Pulmonary artery endothelial cell (primary cell): ENCODE measurements at regions not wholly inside any gene's neighbourhood (a gene's known extent, or its start where the extent isn't known, plus 50 kb on each side); places are given as distances from the start of the nearest gene placed in this dataset.

Experiments used
- DNase-seq: peaks from one replicate; pipeline ENCODE4 v3.0.0-alpha.2; 2011; ENCODE audit warnings: low read depth, low spot score

DNA sequence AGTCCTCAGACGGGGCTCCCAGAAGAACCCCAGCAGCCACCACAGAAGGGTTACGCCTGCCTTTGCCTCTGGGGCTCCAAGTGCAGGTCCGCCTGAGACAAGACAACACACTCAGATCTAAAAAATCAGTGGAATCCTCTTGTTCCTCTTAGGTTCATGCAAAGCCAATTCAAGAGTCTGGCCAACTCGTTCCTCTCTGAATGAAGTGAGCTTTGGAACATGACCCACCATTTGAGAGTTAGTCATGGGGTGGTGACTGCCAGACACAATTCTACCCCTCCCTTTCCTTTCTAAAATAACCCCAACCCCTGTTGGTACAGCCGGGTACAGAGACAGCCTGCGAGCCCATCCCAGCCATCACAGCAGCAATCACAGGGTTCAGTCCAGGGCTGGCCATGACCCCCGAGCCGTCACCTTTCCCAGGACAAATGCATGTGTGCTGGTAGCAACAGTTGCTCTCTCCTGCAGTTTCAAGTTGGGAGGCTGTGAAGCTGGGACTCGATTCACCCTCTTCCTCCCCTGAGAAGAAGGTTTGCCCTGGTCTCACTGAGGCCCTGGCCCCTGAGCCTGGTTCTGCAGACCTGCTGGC is 183.1 kb upstream of the SH3BP4 start:
- no peak for DNase-seq

DNA sequence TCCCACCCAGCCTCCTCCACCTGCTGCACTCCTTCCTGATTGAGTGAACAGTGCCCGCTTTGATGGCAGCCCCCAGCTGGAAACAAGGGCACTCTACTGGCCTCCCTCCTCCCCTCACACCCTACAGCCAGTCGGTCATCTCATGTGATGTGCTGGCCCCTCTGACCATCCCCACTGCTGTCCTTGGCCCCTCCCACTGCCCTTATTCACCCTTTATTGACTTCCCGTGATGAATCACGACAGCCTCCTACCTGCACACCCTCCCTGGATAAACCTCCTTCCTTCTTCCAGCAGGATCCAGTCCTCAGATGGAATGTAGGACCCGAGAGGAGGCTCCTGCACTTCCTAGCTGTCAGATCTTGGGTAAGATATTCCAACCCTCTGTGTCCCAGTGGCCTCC is 186.5 kb upstream of the SH3BP4 start:
- DNase-seq = no peak

DNA sequence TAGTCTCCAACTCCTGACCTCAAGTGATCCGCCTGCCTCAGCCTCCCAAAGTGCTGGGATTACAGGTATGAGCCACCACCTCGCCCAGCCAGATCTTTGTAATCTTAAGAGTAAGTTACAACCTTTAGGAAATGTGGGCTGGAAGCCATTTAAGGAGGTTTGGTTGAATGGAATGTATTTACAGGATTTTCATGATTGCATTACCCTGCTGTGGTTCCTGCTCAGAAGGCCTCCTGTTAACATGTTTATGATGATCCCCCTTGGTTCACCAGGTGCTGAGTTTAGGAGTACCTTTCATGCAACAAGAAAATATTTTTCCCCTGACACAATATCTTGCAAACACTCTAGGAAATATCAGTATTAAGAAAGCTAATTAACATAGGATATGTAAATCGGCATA is 187.4 kb upstream of the SH3BP4 start:
- DNase-seq = no peak

DNA sequence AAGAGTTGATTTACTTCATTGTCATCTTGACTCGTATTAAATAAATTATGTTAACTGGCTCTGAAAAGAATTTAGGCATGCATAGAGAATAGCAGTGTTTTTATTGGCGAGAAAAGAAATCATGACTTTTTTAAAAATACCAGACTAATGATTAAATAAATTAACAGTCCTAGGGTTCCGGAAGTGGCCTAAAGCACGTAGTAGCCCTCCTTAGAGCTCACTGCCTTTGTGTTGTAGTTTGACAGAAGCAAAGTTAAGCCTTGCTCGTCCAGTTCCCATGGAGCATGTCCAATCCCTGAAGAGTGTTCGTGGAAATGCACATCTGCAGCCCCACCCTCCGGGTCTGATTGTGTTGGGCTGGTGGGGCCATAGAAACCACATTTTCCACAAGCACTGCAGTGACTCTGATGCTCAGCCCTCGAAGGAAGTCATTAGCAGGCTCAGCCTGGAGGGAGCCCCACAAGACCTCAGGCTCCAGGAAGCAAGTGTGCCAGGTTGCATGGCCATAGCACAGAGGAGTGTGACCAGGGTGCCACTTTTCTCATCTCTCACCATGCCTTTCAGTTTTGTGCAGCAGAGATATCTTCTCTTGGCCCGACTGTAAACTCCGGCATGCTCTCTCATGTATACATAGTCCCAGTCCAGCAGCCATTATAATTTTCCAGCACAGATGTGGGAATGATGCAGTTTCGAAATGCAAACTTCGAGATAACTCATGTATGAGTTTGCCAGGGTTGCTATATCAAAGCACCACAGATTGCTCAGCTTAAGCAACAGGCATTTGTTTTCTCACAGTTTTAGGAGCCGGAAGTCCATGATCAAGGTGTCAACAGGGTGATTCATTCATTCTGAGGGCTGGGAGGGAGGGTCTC is 188.6 kb upstream of the SH3BP4 start:
- DNase-seq = no peak

DNA sequence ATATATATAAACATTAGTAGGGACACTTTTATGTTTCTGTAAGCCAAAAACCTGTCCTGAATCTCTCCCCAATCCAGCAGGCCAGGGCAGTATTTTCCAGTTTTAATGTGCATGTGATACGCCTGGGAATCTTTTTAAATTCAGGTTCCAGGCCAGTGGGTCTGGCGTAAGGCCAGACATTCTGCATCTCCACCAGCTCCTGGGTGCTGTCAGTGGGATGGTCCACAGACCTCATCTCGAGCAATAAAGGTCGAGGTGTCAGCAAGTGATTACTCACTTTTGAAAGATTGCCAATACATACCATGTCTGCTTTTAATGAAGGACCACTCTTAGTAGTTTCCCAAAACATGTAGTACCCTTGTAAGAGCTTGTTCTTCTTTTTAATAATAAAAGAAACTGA is 189.9 kb upstream of the SH3BP4 start:
- DNase-seq = no peak

DNA sequence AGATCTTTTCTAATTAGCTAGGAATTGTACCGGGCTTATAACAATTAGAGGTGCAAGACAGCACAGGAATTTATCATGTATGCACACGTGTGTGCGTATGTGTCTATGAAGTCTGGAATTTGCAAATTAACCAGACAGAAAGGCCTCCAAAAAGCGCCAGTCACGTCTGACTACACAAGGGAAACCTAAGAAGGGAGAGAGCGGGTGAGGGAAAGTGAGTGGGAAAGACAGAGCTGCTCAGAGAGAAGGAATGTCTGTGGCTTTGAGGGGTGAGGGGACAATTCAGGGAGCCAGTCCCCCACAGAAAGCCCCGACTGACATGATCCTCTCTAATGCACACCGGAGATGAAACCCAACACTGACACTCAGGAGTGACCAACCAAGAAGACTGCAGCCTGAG is 197.7 kb upstream of the SH3BP4 start:
- DNase-seq = no peak

DNA sequence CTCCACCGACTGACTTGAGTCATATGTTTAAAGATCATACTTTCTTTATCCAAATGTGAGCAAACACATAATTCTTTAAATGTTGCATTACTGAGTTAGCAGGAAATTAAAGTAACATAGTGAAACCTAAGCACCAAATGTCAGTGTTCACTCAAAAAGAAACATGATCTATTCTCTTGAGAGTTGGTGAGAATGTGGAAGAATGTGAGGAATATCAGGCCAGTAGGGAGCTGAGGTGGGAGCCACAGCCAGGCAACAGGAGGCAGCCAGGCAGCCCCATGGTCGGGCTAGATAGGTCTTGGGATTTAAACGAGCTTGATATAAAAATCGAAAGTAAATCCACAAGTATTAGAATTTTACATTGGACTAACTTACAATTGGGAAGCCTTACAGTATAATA is 198.1 kb upstream of the SH3BP4 start:
- no peak for DNase-seq

DNA sequence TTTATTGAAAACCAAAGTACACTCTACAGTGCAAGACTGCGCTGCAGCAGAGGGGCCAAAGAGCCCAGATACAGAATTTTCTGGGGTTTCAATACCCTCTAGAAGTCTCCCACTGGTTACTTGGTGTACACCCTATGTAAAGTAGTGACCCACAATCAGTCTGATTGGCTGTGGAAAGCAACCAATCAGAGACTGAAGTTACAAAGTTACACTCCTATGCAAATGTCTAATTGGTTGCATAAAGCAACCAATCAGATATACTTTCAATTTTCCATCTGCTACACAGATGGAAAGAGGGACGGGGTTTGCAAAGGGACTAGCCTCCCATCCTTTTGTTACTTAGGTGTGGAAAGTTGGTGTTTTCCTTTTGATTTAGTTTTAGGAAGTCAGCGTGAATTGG is 198.9 kb upstream of the SH3BP4 start:
- DNase-seq = no peak

DNA sequence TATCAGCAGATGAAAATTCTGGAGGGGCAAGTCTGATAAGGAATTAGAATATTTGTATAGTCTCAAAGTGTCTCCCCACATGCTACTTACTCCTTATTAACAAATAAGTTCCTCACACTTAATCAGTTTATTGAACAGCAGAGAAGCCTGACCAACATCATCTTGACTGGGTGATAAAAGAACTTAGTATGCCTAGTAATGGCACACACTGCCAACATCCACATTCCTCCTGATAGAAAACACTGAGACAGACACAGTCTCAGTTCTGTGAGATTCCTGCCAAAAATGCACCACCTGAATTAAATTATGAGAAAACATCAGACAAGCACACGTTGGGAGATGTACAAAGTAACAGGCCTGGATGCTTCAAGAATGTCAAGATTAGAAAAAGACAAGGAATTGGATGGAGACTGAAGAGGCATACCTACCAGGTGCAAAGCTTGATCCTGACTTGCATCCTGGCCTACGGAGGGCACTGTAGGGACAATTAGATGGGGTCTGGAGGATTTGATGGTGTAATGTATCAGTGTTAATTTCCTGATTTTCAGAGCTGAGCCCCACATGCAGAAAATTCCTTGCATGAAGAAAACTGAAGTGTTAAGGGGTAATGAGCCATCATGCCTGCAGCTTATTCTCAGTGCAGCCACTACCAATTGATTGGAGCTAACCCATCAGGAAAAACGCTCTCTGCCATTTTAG is 200.4 kb upstream of the SH3BP4 start:
- DNase-seq = no peak

DNA sequence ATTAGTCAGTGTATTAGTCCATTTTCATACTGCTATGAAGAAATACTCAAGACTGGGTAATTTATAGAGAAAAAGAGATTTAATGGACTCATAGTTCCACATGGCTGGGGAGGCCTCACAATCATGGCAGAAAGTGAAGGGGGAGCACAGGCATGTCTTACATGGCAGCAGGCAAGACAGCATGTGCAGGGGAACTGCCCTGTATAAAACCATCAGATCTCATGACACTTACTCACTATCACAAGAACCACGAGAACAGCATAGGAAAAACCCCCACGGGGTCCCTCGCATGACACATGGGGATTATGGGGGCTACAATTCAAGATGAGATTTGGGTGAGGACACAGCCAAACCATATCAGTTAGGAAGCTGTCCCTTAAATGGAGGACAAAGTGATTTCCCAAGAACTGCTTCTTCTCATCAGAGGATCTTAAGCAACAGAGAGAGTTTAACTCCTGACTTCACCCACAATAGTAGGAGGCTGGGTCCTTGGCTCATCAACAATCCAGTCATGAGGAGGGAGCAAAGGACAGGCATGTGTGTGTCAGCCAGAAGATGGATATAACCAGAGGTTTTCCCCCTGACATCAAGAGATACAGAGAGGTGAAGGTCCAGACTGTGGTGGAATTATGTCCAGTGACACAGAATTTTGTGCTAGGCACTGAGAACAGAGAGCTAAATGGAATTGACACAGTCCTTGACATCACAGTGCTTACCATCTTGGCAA is 203.8 kb upstream of the SH3BP4 start:
- no peak for DNase-seq

DNA sequence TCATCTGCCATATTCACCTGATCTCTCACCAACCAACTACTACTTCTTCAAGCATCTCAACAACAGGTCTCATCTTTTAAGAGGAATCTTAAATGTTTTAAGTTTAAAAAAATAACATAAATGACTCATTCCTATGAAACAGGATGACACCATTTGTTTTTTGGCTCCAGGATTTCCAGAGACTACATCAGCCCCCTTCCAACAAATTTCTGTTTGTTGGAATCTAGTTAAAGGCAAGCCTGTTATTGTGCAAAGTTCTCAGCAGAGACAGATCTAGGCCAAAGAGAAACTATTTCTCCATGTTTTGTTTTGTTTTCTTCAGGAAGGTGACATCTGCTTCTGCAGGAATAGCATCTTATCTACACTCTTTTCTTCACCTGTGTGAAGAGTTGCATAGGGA is 204.8 kb upstream of the SH3BP4 start:
- DNase-seq = no peak

DNA sequence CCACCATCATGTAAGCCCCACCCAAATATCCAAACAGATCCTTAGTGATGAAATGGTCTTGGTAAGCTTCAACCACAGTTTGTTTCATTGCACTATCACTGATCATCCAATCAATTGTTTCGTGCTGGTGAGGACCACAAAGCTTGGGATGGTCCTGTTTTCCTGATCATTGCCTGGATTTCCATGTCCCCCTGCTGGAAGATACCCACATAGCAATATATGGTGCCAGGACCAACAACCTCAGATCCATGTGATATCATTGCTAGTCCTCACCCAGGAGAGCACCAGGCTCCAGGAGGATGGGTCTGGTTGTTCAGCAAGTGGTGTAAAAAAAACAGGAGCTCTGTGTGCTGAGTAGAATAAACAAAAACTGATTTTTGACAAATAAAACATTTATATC is 206.5 kb upstream of the SH3BP4 start:
- DNase-seq = no peak

DNA sequence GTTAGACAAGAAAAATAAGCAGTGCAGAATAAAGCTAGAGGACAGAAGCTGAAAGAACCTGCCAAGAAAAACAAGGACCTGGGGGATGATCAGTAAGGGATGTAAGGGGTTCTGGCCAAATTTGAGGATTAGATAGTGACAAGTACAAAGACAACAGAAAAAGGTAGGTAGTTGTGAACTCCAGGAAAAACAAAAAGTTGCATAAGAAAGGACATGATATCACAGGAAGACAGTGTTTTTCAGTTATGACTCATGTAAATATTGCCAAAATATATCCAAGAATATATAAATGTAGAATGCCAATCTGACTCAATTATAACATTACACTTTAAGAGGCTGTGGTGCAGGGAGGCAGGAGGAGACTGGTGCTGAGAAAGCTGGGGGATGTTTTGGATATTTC is 209.8 kb upstream of the SH3BP4 start:
- DNase-seq = no peak

DNA sequence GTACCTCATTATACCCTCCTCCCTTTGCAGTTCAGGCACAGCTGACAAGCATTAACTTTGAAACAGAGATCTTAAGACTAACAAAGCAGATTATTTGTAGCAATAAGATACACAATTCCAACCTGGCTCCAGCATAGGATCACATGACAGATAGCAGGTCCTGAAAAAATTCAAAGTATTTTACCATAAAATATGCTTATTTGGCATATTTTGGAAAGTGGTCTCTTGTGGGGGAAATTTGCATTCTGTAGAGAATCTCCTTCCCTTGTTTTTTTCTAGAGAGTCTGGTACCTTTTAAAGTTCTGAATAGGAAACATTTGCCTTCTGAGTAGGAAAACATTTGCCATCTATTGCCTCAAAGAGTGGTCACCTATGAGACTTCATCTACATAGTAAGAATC is 212.8 kb upstream of the SH3BP4 start:
- DNase-seq = no peak

DNA sequence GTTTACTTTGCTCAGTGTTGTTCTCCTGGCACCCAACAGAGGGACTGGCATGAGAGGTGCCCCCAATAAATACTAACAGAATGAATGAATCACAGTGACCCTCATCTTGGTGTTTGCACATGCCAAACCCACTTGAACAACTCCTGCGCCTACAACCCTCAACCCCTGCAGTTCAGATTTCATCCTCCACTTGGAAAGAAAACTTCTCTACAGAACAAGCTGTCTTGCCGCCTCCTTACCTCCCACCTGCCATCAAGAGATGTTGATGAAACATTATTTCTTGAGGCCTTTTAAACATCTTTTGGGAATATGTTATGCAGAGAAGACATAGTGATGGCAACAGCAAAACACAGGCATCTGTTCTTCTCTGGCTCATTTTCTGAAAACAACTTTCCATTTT is 216.0 kb upstream of the SH3BP4 start:
- DNase-seq = no peak

DNA sequence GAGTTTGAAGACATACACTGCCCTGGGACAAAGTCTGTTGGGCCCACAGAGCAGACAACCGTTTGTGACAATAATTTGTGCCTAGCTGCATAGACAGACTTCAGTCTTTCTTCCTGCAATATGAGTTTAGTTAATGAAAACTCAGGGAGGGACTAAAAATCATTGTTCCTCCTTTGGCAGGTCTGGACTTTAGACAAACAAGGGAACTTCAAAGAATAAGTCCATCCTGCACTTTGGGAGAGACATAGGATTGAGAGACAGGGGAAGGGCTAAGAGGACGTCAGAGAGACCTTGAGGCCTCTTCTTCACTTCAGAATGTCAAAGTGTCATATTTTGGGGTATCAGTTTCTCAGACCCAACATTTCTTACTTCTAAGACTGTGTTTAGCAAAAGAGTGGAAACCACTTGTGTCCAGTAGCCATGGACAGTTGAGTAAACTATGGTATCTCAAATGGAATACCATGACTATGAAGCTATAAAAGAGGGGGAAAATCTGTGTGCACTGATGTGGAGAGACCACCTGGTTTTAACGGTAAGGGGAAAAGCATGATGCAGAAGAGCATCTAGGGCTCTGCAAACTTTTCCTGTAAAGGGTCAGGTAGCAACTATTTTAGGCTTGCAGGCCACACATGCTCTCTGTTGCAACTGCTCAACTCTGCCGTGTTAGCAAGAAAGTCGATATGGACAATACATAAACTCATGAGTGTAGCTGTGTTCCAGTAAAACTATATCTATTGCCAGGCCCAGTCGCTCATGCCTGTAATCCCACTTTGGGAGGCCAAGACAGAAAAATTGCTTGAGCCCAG is 217.8 kb upstream of the SH3BP4 start:
- DNase-seq = no peak

DNA sequence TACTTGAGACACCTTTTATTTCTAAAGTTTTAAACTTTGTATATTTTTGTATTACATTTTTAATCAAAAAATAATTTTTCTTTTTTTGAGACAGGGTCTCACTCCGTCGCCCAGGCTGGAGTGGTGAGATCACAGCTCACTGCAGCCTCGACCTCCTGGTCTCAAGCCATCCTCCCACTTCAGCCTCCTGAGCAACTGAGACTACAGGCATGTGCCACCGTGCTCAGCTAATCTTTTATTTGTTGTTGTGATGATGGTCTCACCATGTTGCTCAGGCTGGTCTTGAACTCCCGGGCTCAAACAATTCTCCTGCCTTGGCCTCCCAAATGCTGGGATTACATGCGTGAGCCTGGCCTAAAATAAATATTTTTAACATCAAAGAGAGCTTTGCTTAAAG is 218.7 kb upstream of the SH3BP4 start:
- no peak for DNase-seq

DNA sequence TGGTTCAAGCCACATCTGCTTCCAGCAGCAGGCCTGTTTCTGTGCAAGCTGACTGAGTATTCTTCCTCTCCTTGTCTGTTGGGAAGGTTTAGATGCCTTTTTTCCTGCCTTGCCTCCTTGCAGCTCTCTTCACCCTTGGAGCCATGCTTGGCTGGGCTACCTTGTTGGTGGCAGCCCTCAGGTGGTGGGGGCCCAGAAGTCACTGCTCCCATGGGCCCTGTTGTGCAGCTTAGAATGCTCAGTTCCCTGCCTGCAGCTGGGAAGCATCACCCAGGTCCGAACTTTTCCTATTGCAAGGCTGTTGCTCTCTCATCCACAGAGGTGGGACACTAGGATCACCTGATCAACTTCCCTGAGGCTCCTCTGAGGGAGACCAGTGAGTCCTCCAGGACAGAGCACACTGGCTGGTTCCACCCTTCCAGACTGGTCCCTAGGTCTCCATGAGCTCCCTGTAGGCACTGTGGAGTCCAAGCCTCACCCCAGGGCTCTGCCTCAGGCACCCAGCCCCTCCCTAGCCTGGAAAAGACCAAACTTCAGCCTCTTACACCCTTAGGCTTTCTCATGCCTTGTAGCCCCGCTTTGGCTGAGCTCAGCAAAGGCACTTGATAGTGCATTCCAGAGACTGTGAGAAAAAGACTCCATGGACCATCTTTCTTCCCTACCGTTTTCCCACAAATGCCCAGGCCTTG is 219.3 kb upstream of the SH3BP4 start:
- DNase-seq = no peak

DNA sequence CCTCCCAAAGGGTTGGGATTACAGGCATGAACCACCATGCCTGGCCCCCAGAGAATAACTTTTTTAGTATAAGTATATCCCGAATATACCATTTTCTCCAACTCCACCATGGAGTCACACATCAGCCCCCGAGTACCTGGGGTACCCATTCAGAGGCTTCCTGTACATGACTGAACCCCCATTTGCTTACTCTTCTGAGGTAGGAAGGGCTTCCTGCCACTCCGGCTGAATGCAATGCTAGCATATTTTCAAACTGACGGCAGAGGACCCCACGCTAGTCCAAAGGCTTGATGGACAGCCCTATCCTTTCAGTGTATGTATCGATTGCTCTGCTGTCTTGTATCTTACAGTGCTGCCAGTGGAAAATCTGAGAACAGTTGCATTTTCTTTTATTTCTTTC is 220.6 kb upstream of the SH3BP4 start:
- DNase-seq = no peak

DNA sequence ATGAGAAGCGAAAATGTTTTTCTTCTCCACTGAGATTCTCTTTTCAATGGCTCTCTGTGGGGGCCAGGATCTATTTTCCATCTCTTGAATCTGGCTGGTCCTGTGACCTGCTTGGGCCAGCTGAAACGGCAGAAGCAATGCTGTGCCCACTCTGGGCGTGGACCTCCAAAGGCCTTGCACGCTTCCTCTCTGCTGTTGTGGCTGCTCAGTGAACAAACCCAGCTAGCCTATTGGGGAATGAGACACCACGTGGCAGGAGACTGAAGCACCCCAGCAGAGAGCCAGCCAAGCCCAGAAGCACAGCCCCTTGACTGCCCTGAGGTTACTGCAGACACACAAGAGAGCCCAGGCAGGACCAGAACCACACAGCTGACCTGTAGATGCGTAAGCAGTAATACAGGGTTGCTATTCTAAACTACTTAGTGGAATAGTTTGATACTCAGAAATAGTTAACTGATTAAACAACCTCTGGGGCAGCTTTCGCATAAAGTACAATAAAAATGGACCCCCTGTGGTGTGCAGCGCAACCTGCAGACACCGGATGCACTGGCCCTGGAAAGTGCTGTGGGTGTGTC is 221.7 kb upstream of the SH3BP4 start:
- no peak for DNase-seq
